ENCODE measurements at regions not wholly inside any gene's neighbourhood (a gene's known extent, or its start where the extent isn't known, plus 50 kb on each side); places are given as distances from the start of the nearest gene placed in this dataset.

GRCh38 chr11:81787584-81788049, 946.0 kb downstream of the FAM181B start:
- TF ChIP-seq POLR2A (IDR thresholded peaks at IDR 0.05; ENCODE audit: low read depth, low read length) (no peak), RAD21 (IDR thresholded peaks at IDR 0.05; ENCODE audit: insufficient read depth, low read depth, low read length) (peak; percentile 54), SMAD1 (IDR thresholded peaks at IDR 0.05; ENCODE audit: low read depth, partially characterized antibody) (no peak), TARDBP (IDR thresholded peaks at IDR 0.05; ENCODE audit: borderline replicate concordance) (no peak), EGR1 (IDR thresholded peaks at IDR 0.05; ENCODE audit: borderline replicate concordance in 1 of 2, low read depth in 2 of 2, low read length in 2 of 2) (no peak)
